ENCODE measurements at regions not wholly inside any gene's neighbourhood (a gene's known extent, or its start where the extent isn't known, plus 50 kb on each side); places are given as distances from the start of the nearest gene placed in this dataset.
A peak's percentile ranks its signal among the peaks of the same experiment; 100 is the strongest.
"Not testable (repeated sequence)": the region's sequence is repeated elsewhere in the genome, so short reads cannot be mapped to it uniquely, and the experiment has no call there.

- no peak for ATAC-seq (ENCODE audit: poor library complexity)
- DNase-seq = no peak
- intact Hi-C loops (cut with DNase I) = no loop called here
These were observed 279.2 kb upstream of the NREP start for GRCh38 chr5:112036206-112036605.

GRCh38 chr5:112034421-112034979 lies 277.5 kb upstream of the NREP start:
- intact Hi-C loops (cut with DNase I) = no loop called here
- no peak for ATAC-seq (ENCODE audit: poor library complexity)
- no peak for DNase-seq

- ATAC-seq (ENCODE audit: poor library complexity); intact Hi-C loops (cut with DNase I); DNase-seq: not testable (repeated sequence)
These were observed 269.9 kb upstream of the NREP start for GRCh38 chr5:112026879-112027278.

- intact Hi-C loops (cut with DNase I) = no loop called here
- ATAC-seq (ENCODE audit: poor library complexity) (no peak), DNase-seq (no peak)
These were observed 268.8 kb upstream of the NREP start for GRCh38 chr5:112025757-112026156.

- no peak for ATAC-seq (ENCODE audit: poor library complexity)
- DNase-seq = no peak
- intact Hi-C loops (cut with DNase I) = no loop called here
These were observed 267.8 kb upstream of the NREP start for GRCh38 chr5:112024769-112025168.

- ATAC-seq (ENCODE audit: poor library complexity) (no peak), DNase-seq (no peak)
- intact Hi-C loops (cut with DNase I) = no loop called here
These were observed 267.2 kb upstream of the NREP start for GRCh38 chr5:112024221-112024620.

GRCh38 chr5:112023766-112024165 lies 266.8 kb upstream of the NREP start:
- ATAC-seq (ENCODE audit: poor library complexity) (no peak), DNase-seq (no peak)
- intact Hi-C loops (cut with DNase I) = no loop called here

GRCh38 chr5:112018846-112019245 lies 261.9 kb upstream of the NREP start:
- intact Hi-C loops (cut with DNase I) = no loop called here
- ATAC-seq (ENCODE audit: poor library complexity) = no peak
- DNase-seq = no peak

GRCh38 chr5:112016980-112017379 lies 260.0 kb upstream of the NREP start:
- intact Hi-C loops (cut with DNase I) = no loop called here
- DNase-seq (no peak), ATAC-seq (ENCODE audit: poor library complexity) (no peak)

- intact Hi-C loops (cut with DNase I) = no loop called here
- ATAC-seq (ENCODE audit: poor library complexity) (no peak), DNase-seq (no peak)
These were observed 257.9 kb upstream of the NREP start for GRCh38 chr5:112014783-112015395.

- intact Hi-C loops (cut with DNase I) = no loop called here
These were observed 256.7 kb upstream of the NREP start for GRCh38 chr5:112013660-112014059.

GRCh38 chr5:112012104-112012503 lies 255.1 kb upstream of the NREP start:
- peak; percentile 29 for ATAC-seq (ENCODE audit: poor library complexity)
- intact Hi-C loops (cut with DNase I) = no loop called here
- no peak for DNase-seq

More at GRCh38 chr5:112013660-112014059, 256.7 kb upstream of the NREP start:
- DNase-seq (no peak), ATAC-seq (ENCODE audit: poor library complexity) (no peak)

GRCh38 chr5:112010475-112010874 lies 253.5 kb upstream of the NREP start:
- DNase-seq = no peak
- intact Hi-C loops (cut with DNase I) = no loop called here
- ATAC-seq (ENCODE audit: poor library complexity) = no peak

- ATAC-seq (ENCODE audit: poor library complexity) = no peak
- DNase-seq = no peak
- intact Hi-C loops (cut with DNase I) = no loop called here
These were observed 249.7 kb upstream of the NREP start for GRCh38 chr5:112006721-112007120.

GRCh38 chr5:112005623-112005930 lies 248.6 kb upstream of the NREP start:
- ATAC-seq (ENCODE audit: poor library complexity) = no peak
- intact Hi-C loops (cut with DNase I) = no loop called here
- DNase-seq = no peak

GRCh38 chr5:112004867-112005622 lies 248.1 kb upstream of the NREP start:
- DNase-seq (no peak), ATAC-seq (ENCODE audit: poor library complexity) (no peak)
- intact Hi-C loops (cut with DNase I) = no loop called here

GRCh38 chr5:112002376-112002775 lies 245.4 kb upstream of the NREP start:
- ATAC-seq (ENCODE audit: poor library complexity) (no peak), DNase-seq (no peak)
- intact Hi-C loops (cut with DNase I) = no loop called here

- ATAC-seq (ENCODE audit: poor library complexity) = no peak
- DNase-seq = no peak
- intact Hi-C loops (cut with DNase I) = no loop called here
These were observed 242.3 kb upstream of the NREP start for GRCh38 chr5:111999286-111999685.

GRCh38 chr5:111998871-111999270 lies 241.9 kb upstream of the NREP start:
- intact Hi-C loops (cut with DNase I) = no loop called here
- DNase-seq = no peak
- ATAC-seq (ENCODE audit: poor library complexity) = no peak

GRCh38 chr5:111997711-111998110 lies 240.7 kb upstream of the NREP start:
- intact Hi-C loops (cut with DNase I) = no loop called here
- no peak for DNase-seq
- no peak for ATAC-seq (ENCODE audit: poor library complexity)

Data from Right ventricle myocardium superior (tissue), 1 donor.